ENCODE measurements at regions not wholly inside any gene's neighbourhood (a gene's known extent, or its start where the extent isn't known, plus 50 kb on each side); places are given as distances from the start of the nearest gene placed in this dataset.

DNA sequence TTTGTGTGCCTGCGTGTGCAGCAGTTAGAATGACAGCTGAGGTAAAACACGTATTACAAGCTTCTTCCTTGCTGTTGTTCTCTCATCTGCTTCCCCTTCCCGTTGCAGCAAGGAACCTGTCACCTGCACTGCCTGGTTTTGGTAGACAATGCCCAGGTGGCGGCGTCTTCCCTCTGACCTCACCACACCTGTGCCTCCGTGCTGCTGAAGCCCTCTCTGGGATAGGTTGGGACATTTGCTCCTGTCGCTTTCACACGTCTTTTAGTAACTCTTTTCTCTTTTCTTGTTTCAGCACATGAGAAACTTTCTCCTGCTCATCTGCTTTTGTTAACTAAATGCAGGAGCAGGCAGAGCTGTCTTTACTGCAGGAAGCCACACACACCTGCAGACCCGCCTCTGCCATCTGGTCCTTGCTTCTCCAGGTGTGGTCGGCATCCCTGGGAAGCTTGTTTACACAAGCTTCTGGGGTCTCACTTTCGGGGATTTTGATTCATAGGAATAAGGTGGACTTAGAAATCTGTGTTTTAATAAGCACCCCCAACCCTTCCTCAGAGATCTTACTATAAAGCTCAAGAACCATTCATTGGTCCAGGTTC lies 60.7 kb upstream of the EXOC6 start:
- Histone ChIP-seq H3K4me3 (no peak overlapping the region), H3K9me3 (no peaks in the 10 kb centered on the region), H3K27me3 (no peaks in the 10 kb centered on the region), H3K4me1 (no peaks in the 10 kb centered on the region), H3K36me3 (ENCODE audit: low read depth, missing control alignments) (no peaks in the 10 kb centered on the region), H3K27ac (no peak overlapping the region)
- DNase-seq, result no peak
- 75 to 83% methylated on average over 11 of the region's 11 CpGs for WGBS, 2 donors
- intact Hi-C loops (cut with DNase I; ENCODE audit: low total_unique reads), result no loop called here
- no peak for TF ChIP-seq POLR2A (IDR thresholded peaks at IDR 0.05)
- TF ChIP-seq, protein P1, sequence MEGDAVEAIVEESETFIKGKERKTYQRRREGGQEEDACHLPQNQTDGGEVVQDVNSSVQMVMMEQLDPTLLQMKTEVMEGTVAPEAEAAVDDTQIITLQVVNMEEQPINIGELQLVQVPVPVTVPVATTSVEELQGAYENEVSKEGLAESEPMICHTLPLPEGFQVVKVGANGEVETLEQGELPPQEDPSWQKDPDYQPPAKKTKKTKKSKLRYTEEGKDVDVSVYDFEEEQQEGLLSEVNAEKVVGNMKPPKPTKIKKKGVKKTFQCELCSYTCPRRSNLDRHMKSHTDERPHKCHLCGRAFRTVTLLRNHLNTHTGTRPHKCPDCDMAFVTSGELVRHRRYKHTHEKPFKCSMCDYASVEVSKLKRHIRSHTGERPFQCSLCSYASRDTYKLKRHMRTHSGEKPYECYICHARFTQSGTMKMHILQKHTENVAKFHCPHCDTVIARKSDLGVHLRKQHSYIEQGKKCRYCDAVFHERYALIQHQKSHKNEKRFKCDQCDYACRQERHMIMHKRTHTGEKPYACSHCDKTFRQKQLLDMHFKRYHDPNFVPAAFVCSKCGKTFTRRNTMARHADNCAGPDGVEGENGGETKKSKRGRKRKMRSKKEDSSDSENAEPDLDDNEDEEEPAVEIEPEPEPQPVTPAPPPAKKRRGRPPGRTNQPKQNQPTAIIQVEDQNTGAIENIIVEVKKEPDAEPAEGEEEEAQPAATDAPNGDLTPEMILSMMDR (IDR thresholded peaks at IDR 0.05), result no peak

DNA sequence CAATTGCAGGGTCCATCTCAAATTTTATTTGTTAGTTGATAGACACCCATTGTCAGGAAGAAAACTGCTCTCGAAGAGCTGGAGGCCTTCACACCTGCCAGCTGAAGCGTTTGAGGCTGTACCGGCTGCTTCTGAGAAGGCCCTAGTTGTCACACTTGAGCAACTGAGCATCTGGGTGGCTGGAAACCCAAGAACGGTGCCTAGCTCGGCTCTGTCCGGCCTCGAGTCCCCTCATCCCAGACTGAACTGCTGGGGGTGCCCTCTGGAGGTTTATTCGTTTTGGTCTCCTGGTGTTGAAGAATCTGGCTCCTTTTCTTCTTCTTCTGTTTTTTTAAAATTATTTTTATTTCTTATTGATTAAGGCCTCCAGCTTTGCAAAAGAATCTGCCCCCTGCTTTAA lies 59.3 kb upstream of the EXOC6 start:
- no peaks in the 10 kb centered on the region for H3K4me1 ChIP-seq
- WGBS, 2 donors, result 85 to 86% methylated on average over 8 of the region's 8 CpGs
- H3K4me3 ChIP-seq, result no peak overlapping the region
- intact Hi-C loops (cut with DNase I; ENCODE audit: low total_unique reads), result no loop called here
- no peak for DNase-seq
- TF ChIP-seq, protein P1 (IDR thresholded peaks at IDR 0.05), result no peak
- TF ChIP-seq POLR2A (IDR thresholded peaks at IDR 0.05), result no peak
- no peaks in the 10 kb centered on the region for H3K9me3 ChIP-seq
- H3K27ac ChIP-seq, result no peak overlapping the region
- H3K27me3 ChIP-seq, result no peaks in the 10 kb centered on the region
- no peaks in the 10 kb centered on the region for H3K36me3 ChIP-seq (ENCODE audit: low read depth, missing control alignments)

DNA sequence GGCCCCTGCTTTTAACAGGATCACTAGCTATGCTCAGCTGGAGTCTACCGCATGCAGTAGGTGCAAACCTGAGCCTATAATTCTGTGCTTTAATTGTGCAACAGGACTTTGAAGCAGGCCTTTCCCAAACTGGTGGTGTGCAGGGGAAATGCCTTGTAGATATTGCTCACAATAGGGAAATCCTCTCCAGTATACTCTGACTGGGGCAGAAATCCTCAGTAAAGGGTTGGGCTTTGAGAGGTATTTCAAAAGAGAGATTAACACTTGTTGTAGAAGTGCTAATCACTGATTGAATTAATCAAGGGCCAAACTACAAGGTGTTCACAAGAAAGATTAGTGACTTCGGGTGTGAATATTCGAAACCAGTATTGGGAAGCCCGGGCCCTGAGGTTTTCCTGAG lies 58.5 kb upstream of the EXOC6 start:
- Histone ChIP-seq H3K36me3 (ENCODE audit: low read depth, missing control alignments) (no peaks in the 10 kb centered on the region), H3K4me1 (no peaks in the 10 kb centered on the region), H3K27me3 (no peaks in the 10 kb centered on the region), H3K9me3 (no peaks in the 10 kb centered on the region), H3K4me3 (no peak overlapping the region), H3K27ac (no peak overlapping the region)
- WGBS, 2 donors, result 76 to 88% methylated on average over 4 of the region's 4 CpGs
- TF ChIP-seq, protein P1 (IDR thresholded peaks at IDR 0.05), result no peak
- no peak for TF ChIP-seq POLR2A (IDR thresholded peaks at IDR 0.05)
- DNase-seq, result no peak
- intact Hi-C loops (cut with DNase I; ENCODE audit: low total_unique reads), result no loop called here

DNA sequence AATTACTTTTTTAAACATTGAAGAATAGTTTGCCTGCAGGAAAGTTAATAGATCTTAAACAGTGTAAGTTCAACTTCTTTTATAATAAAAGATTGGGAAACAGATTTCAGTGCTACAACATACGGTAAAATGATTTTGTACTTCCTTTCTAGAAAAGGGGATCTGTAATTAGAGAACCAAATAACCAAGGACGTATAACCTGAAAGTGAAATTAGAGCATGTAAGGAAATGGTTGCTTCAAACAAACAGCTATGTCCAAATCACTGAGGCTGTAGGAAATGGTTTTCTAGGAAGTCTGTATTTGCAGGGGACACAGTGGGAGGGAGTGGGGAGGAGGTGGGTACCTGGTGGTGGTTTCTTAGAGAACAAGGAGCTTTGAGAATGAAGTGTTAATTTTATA lies 57.9 kb upstream of the EXOC6 start:
- intact Hi-C loops (cut with DNase I; ENCODE audit: low total_unique reads), result no loop called here
- Histone ChIP-seq H3K9me3 (no peaks in the 10 kb centered on the region), H3K4me1 (no peaks in the 10 kb centered on the region), H3K4me3 (no peak overlapping the region), H3K27me3 (no peaks in the 10 kb centered on the region), H3K36me3 (ENCODE audit: low read depth, missing control alignments) (no peaks in the 10 kb centered on the region), H3K27ac (no peak overlapping the region)
- WGBS, 2 donors, result 60 to 66% methylated on average over 2 of the region's 2 CpGs
- DNase-seq, result no peak
- TF ChIP-seq, protein P1 (IDR thresholded peaks at IDR 0.05), result no peak
- no peak for TF ChIP-seq POLR2A (IDR thresholded peaks at IDR 0.05)

DNA sequence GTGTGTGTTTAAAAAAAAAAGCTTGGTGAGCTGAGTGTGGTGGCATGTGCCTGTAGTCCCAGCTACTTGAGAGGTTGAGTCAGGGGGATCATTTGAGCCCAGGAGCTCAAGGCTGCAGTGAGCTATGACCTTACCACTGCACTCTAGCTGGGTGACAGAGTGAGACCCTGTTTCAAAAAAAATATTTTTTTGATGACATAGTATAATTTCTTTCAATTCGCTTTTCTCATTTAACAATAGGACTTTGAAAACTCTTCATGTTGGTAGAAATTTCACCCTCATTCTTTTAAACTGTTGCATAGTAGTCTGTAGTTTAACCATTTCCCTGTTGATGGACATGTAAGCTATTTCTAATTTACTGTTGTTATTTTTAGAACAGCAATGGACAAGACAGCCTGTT lies 55.7 kb upstream of the EXOC6 start:
- no peak overlapping the region for H3K4me3 ChIP-seq
- no peaks in the 10 kb centered on the region for H3K4me1 ChIP-seq
- no peak for DNase-seq
- intact Hi-C loops (cut with DNase I; ENCODE audit: low total_unique reads), result no loop called here
- H3K27ac ChIP-seq, result no peak overlapping the region
- no peaks in the 10 kb centered on the region for H3K27me3 ChIP-seq
- H3K36me3 ChIP-seq (ENCODE audit: low read depth, missing control alignments), result no peaks in the 10 kb centered on the region
- WGBS, 2 donors, result 72 to 87% methylated on average over 1 of the region's 1 CpG
- TF ChIP-seq, protein P1 (IDR thresholded peaks at IDR 0.05), result no peak
- TF ChIP-seq POLR2A (IDR thresholded peaks at IDR 0.05), result no peak
- no peaks in the 10 kb centered on the region for H3K9me3 ChIP-seq
